ENCODE measurements at regions not wholly inside any gene's neighbourhood (a gene's known extent, or its start where the extent isn't known, plus 50 kb on each side); places are given as distances from the start of the nearest gene placed in this dataset.

GRCh38 chr12:123067654-123068053 lies 83.2 kb downstream of the PITPNM2 start:
- Histone ChIP-seq H3K4me3 (no peak overlapping the region), H3K27me3 (no peaks in the 10 kb centered on the region), H3K27ac (no peak overlapping the region), H3K9me3 (ENCODE audit: low read depth) (no peaks in the 10 kb centered on the region), H3K4me1 (ENCODE audit: low read depth) (peaks cover 65% of the 10 kb centered on the region), H3K36me3 (no peaks in the 10 kb centered on the region)
- DNase-seq (ENCODE audit: low read depth in 1 of 2, low spot score in 1 of 2) = no peak
- no peak for TF ChIP-seq CTCF (IDR thresholded peaks at IDR 0.05; ENCODE audit: low read depth, low read length)

DNA sequence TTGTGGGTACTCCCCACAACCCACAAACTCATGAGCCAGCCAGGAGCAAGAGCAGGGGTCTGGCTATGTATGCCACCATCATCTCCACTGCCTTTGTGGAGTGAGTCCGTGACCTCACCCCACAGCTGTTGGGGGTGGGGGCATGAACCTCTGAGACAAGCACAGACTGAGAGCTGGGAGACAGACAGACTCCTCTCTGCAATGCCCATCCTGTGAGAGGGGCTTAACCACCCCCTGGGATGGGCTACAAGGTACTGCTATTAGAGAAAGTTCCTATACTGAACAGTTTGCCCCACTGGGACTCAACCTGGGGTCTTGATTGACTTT lies 84.5 kb downstream of the PITPNM2 start:
- H3K9me3 ChIP-seq (ENCODE audit: low read depth) = no peaks in the 10 kb centered on the region
- H3K27ac ChIP-seq = no peak overlapping the region
- no peaks in the 10 kb centered on the region for H3K36me3 ChIP-seq
- peaks cover 62% of the 10 kb centered on the region for H3K4me1 ChIP-seq (ENCODE audit: low read depth)
- H3K27me3 ChIP-seq = no peaks in the 10 kb centered on the region
- no peak for TF ChIP-seq CTCF (IDR thresholded peaks at IDR 0.05; ENCODE audit: low read depth, low read length)
- no peak for DNase-seq (ENCODE audit: low read depth in 1 of 2, low spot score in 1 of 2)
- H3K4me3 ChIP-seq = no peak overlapping the region

- H3K4me3 ChIP-seq = no peak overlapping the region
- H3K36me3 ChIP-seq = no peaks in the 10 kb centered on the region
- no peak overlapping the region for H3K27ac ChIP-seq
- H3K9me3 ChIP-seq (ENCODE audit: low read depth) = no peaks in the 10 kb centered on the region
- DNase-seq (ENCODE audit: low read depth in 1 of 2, low spot score in 1 of 2) = no peak
- peaks cover 57% of the 10 kb centered on the region for H3K4me1 ChIP-seq (ENCODE audit: low read depth)
- no peaks in the 10 kb centered on the region for H3K27me3 ChIP-seq
- no peak for TF ChIP-seq CTCF (IDR thresholded peaks at IDR 0.05; ENCODE audit: low read depth, low read length)
Observed at GRCh38 chr12:123065676-123066383, 85.1 kb downstream of the PITPNM2 start.

DNA sequence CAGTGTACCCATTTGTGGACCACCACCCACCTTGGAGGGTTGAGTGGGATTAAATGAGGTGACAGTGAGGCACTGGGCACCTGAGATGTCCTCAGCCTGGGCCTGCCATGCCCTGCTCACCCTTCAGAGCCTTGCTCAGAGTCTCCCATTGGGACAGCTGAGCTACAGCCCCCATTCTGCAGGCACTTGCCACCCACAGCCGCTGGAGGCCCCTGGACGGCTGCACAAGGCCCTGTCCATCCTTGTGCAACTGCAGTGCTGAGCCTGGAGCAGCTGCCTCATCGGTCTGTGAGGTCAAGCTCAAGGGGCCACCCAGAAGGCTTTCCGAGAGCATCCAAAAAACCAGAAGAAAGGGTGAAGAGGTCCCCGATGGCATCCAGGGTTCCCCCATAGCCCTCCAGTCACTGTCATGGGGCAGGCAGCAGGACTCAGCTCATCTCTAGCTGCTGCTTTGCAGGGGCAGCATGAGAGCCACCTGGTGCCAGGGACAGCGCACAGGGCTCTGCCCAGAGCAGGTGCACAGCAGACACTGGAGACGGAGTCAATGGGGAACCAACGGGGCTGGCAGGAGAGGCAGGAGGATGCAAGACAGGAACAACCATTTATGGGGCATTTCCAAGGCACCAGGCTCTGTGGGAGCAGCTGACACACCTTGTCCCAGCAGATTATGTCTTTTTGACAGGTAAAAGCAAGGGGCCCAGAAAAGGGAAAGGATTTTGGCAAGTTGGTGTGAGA lies 84.6 kb downstream of the ARL6IP4 start:
- no peak for DNase-seq (ENCODE audit: low read depth in 1 of 2, low spot score in 1 of 2)
- Histone ChIP-seq H3K4me1 (ENCODE audit: low read depth) (peaks cover 51% of the 10 kb centered on the region), H3K27ac (no peak overlapping the region), H3K4me3 (no peak overlapping the region), H3K9me3 (ENCODE audit: low read depth) (no peaks in the 10 kb centered on the region), H3K27me3 (no peaks in the 10 kb centered on the region), H3K36me3 (no peaks in the 10 kb centered on the region)
- TF ChIP-seq CTCF (IDR thresholded peaks at IDR 0.05; ENCODE audit: low read depth, low read length) = no peak

DNA sequence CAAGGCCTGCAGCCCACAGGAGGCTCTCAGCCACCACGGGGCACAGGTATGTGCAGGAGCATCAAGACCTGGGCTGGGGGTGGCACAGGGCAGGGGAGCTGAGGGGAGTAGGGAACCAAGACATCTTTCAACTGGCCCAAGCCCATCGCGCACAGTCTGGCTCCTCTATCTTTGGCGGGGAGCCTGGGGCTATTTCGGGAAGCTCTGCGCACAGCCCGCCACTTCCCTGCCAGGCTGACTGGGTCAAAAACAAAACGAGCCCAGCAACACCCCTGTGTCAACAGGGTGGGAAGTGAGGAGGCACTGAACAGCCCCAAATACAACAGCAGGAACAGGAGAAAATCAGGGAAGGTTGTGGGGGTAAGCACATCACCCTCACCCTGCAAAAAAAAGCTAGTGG lies 83.9 kb downstream of the ARL6IP4 start:
- Histone ChIP-seq H3K4me1 (ENCODE audit: low read depth) (peaks cover 44% of the 10 kb centered on the region), H3K9me3 (ENCODE audit: low read depth) (no peaks in the 10 kb centered on the region), H3K27me3 (no peaks in the 10 kb centered on the region), H3K36me3 (no peaks in the 10 kb centered on the region), H3K4me3 (no peak overlapping the region), H3K27ac (no peak overlapping the region)
- DNase-seq (ENCODE audit: low read depth in 1 of 2, low spot score in 1 of 2) = no peak
- TF ChIP-seq CTCF (IDR thresholded peaks at IDR 0.05; ENCODE audit: low read depth, low read length) = no peak
